Body of pancreas (tissue), 4 donors: ENCODE measurements at regions not wholly inside any gene's neighbourhood (a gene's known extent, or its start where the extent isn't known, plus 50 kb on each side); places are given as distances from the start of the nearest gene placed in this dataset.

ENCODE experiments used
- POLR2A ChIP-seq, 3 donors: fragments of 450-650 bp; IDR thresholded peaks; one replicate each; pipeline ENCODE4 v1.6.1; 2016; ENCODE audit warnings: antibody characterized with exemption in 3 of 3, mild to moderate bottlenecking in 2 of 3
- TF ChIP-seq, protein P1 (sequence below), 7 experiments: fragments of 450-650 bp in 4 of 7; fragments of 200-600 bp in 3 of 7; sonication (generic) in 3 of 7; IDR thresholded peaks; one replicate each; pipeline ENCODE4 v1.5.1; 2016 to 2019; ENCODE audit warnings: antibody characterized with exemption in 7 of 7

DNA sequence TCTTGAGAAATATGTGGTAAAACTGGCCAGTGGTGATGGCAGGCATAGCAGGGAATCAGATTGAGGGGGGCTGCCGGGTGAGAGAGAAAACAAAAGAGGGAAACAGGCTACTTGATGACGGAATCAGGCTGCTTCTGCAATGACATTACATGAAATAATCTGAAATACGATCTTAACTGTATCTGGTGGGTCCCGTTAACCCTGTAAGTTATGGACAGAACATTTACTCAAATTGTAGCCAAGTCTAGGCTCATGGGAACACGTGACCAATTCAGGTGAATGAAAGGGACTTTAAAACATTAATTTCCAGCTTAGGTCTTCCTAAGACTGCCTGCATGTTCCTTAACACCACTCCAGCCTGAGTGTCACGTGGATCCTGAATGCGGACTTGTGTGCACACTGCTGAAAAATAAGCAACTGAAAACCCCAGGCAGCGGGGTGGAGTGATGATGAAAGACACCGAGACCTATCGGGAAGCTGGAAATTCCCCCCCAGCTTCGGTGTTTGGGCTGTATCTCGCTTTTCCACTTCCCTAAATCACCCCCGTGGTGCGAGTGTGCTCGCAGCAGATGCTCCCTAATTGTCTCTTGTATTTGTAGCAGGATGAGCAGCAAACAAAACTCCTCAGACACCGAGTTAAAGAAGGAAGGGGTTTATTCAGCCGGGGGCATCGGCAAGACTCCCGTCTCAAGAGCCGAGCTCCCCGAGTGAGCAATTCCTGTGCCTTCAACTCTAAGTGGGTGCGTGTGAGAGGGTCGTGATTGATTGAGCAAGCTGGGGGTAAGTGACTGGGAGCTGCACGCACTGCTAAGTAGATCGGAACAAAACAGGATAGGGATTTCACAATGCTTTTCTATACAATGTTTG, 145.0 kb upstream of the GRK3 start:
- TF ChIP-seq, protein P1, sequence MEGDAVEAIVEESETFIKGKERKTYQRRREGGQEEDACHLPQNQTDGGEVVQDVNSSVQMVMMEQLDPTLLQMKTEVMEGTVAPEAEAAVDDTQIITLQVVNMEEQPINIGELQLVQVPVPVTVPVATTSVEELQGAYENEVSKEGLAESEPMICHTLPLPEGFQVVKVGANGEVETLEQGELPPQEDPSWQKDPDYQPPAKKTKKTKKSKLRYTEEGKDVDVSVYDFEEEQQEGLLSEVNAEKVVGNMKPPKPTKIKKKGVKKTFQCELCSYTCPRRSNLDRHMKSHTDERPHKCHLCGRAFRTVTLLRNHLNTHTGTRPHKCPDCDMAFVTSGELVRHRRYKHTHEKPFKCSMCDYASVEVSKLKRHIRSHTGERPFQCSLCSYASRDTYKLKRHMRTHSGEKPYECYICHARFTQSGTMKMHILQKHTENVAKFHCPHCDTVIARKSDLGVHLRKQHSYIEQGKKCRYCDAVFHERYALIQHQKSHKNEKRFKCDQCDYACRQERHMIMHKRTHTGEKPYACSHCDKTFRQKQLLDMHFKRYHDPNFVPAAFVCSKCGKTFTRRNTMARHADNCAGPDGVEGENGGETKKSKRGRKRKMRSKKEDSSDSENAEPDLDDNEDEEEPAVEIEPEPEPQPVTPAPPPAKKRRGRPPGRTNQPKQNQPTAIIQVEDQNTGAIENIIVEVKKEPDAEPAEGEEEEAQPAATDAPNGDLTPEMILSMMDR (IDR thresholded peaks at IDR 0.05) = peak in 1 of 7 experiments; percentile 4
- TF ChIP-seq POLR2A (IDR thresholded peaks at IDR 0.05) = no peak
